CD4-positive, alpha-beta T cell treated with Interleukin-6 at 100 ng/mL for 8 hours (primary cell): ENCODE measurements at regions not wholly inside any gene's neighbourhood (a gene's known extent, or its start where the extent isn't known, plus 50 kb on each side); places are given as distances from the start of the nearest gene placed in this dataset.
A peak's percentile ranks its signal among the peaks of the same experiment; 100 is the strongest.

Experiments
- DNase-seq: peaks from one replicate; pipeline ENCODE4 v3.0.0-alpha.2; 2020; ENCODE audit warnings: mixed read lengths, low spot score

DNA sequence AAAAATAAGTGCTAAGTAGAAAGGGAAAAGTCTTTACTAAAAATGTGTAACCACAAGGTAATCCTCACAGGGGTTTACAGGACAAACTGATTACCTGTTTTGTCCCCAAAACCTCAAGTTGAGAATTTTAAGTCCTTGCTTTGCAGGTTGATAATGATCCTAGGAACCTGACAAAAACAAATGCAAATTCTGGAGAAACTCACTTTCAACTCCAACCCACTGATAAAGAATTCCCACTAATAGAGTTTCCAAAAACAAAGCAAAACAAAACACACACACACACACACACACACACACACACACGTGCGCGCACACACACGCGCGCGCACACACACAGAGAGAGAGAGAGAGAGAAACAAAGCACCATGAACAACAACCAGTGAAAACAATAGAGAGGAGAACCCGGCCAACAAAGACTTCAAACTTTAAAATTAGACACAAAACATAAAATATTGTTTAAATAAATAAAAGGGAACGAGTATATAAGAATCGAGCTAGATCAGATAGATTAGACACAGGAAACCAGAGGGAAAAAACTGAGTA is 187.0 kb upstream of the FOXN3 start:
- DNase-seq = no peak

DNA sequence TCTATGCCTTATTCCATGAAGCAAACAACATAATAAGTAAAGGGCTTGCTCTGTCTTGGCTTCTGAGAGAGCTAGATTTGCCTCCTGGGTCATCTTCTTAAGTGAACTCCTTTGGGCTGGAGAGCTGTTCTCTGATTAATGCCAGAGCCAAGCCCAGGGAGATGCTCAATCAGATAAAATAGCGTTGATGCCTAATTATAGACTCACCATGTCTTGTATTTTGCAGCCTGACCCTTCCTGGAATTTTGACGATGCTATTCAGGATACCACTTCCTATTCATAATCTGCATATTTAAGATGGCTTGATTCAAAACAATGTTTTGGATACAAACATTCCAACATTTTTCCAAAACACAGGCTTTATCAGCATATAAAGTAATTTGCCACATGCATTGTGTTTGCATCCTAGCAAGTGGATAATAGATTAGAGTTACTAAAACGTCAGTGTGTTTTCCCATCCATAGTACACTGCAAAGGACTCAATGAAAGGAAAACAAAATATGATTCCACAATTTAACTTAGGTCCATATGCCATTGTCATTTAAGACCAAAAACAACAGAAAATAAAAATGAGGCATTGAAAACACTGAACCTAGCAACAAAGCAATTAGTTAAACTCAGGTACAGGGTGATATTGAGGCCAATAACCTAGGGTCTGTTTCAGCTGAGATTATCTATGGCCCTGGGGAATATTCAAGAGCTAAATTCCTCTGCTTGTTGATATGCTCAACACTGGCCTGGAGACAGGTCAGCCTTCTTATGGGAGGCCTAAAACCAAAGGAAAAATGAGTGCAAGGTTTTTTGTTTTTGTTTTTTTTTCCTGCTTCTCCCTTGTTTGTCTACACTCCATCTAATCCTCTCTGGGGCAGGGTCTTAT is 184.2 kb upstream of the FOXN3 start:
- DNase-seq = no peak

DNA sequence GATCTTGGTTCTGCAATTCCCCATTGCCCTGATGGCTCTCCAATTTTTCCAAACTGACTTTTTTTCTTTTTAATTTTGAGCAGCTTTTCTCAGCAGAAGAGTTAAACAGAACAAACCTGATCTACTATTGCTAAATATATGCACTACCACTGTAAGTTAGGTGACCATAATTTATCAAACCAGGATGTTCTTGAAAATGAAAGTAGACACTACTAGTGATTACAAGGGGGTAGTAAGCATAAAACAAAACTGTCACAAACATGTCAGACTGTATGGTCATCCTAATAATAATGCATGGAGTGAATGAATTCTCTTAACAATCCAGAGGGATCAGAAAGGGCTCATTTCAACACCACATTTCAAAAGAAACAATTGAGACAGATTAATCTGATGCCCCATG is 183.0 kb upstream of the FOXN3 start:
- no peak for DNase-seq

DNA sequence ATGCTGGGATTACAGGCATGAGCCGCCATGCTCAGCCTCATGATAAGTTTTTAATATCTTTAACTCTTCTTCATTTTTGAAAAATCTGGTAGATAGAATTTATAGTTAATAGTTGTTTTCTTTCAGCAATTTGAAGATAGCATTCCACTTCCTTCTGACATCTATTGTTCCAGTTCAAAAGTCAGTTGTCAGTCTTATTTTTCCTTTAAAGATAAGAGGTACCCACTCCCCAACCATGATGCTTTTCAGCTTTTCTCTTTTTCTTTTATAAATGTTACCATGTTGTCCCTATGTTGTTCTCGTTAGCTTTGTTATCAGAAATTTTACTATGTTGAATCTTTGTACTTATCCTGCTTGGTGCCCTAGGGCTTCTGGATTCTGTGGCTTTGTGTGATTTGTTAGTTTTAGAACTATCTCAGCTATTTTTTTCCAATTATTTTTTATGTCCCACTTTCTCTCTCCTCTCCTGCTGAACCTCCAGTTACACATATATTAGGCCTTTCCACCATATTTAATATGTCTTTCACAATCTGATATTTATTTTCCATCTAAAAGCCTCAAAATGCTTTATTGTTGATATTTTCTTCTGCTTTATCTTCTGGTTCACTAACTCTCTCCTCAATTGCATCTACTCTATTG is 181.6 kb upstream of the FOXN3 start:
- no peak for DNase-seq

DNA sequence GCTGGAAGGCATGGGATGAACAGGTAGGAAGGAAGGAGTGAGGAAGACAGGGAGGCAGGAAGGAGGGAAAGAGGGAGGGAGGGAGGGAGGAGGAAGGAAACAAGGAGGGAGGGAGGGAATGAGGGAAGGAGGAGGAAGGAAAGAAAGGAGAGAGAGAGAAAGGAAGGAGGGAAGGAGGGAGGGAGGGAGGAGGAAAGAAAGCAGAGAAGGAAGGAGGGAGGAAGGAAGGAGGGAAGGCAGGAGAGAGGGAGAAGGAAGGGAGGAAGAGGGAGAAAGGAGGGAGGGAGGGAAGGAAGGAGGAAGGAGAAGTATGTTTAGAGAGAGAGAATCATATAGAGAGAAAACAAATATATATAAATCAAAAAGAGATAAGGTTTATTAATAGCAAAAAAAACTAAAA is 175.9 kb upstream of the FOXN3 start:
- DNase-seq = no peak

DNA sequence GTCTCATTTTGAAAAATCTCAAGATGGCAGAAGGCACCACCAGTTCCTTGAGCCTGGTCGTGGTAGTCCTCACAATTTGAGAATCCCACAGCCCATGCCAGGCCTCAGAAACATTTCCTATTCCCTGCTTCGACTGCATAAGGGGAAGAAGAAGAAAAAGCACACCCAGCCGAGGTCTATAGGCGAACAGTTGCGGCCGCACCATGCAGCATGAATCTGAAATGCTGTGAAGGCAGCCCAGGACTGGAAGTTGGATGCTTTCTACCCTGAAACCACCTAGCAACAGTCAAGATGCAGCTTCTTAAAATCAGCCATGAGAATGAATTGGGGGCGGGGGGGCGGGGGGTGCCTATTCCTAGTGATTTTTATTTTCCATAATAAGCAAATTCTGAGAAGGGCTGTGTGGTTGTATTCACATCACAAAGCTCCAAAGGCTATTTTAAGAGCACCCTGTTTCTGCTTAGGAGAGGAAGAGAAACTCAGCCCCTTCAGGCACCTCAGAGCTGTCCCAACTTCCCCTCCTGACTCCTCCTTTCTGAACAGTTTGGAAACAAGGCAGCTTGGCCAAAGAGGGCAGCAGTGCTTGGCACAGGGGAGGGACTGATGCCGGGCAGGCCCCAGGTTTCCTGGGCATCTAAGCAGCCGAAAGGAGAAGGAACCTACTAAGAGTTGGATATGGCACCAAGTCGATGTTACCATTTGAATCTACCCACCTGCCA is 172.5 kb upstream of the FOXN3 start:
- no peak for DNase-seq

DNA sequence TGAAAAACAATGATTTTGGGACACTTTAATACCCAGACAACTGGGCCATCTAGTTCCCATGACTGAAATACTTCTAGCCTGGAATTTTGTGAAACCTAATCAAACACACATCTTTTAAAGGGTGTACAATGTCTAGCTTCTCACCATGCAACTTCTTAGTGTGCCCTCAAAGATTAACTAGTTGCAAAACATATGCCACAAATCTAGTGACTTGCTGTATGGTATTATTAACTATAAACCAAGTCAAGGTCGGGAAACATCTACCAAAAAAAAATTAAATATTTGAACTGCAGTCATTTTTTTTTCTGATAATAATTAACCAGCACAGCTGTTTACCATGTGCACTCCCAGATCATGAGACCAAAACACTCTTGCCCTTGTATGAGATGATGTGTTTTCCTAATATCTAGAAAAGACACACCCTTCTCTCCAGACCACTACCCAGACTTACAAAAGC is 171.8 kb upstream of the FOXN3 start:
- DNase-seq = no peak

DNA sequence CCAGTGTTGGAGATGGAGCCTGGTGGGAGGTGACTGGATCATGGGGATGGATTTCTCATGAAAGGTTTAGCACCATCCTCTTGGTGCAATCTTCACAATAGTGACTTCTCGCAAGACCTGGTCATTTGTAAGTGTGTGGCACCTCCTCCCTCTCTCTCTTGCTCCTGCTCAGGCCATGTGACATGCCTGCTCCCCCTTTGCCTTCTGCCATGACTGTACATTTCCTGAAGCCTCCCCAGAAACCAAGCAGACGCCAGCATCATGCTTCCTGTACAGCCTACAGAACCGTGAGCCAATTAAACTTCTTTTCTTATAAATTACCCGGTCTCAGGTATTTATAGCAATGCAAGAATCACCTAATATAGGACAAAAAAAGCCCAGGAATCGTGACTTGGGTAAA is 171.0 kb upstream of the FOXN3 start:
- no peak for DNase-seq

DNA sequence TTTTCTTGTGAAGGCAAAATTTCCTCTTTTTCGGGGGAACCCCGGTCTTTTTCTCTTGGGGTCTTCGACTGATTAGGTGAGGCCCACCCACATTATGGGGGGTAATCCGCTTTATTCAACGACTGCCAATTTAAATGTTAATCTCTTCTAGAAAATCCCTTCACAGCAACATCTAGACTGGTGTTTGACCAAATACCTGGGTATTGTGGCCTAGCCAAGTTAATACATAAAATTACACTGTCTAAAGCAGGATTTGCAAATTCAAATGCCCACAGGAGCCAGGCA is 170.0 kb upstream of the FOXN3 start:
- no peak for DNase-seq

DNA sequence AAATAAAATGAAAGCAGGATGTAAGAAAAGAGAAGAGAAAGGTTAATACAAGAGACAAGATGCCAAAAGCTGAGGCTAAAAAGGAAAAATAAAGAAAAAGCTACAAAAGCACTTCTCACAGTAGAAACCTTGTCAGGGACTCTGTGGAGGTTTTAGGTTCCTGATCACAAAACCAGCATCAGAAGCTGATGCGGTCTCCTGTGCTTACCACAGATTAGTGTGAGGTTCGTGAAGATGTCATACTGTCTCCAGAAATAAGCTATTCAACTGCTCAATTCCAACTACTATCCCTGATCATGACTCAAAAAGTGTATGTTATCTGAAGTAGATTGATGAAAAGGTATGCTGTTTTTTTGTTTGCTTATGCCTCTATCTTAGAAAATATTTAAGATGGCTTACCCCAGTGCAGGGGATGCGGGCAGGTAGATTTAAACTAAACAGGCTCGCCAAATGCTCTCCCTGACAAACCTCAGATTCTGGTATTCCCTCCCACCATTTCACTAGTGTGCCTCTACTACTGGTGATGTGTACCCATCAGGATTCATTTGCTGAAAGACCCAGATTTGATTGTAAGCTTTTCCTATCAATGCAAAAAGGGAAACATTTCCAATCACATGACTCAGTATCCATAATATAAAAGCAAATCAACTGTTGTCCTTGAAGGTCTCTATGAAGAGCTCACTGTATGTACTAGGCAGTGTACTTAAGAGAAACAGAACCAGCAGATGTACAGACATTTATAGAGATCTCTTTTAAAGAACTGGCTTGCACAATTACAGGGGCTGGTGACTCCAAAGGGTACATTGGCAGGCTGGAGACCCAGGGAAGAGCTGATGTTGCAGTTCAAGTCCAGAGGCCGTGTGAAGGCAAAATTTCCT is 169.5 kb upstream of the FOXN3 start:
- DNase-seq = peak; percentile 8

DNA sequence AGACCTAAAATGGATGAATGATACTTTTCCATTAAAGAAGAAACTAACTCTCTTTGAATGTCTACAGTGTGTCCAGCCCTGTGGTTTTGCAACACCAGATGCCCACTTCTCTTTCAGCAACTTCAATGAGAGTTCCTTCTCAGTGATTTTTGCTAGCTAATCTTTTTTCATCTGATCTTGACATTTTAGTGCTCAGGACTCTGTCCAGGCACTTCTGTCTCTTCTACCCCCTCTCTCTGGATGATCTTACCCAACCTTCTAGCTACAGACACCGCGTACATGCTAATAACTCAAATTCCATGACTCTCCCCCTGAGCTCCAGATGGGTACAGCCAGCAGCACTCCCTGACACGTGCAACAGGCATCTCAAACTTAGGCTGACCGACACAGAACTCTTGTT is 161.1 kb upstream of the FOXN3 start:
- no peak for DNase-seq

DNA sequence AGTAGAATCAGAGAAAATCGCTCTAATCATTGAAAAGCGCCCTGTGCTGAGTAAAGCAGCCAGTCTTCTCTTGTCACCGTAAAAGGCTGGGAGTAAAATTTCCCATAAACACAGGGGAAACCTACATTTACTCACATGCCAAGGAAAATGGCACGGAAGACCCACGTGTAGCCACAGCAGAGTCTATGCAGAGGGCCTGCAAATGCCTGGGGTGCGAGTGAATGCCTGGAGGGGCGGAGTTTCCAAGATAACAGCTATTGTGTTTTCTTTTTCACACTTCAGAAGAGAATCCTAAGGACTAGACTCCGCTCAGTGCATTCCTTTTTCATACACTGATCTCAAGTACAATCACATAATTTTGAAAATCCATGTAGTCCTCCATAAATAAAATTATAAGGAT is 159.9 kb upstream of the FOXN3 start:
- DNase-seq = no peak

DNA sequence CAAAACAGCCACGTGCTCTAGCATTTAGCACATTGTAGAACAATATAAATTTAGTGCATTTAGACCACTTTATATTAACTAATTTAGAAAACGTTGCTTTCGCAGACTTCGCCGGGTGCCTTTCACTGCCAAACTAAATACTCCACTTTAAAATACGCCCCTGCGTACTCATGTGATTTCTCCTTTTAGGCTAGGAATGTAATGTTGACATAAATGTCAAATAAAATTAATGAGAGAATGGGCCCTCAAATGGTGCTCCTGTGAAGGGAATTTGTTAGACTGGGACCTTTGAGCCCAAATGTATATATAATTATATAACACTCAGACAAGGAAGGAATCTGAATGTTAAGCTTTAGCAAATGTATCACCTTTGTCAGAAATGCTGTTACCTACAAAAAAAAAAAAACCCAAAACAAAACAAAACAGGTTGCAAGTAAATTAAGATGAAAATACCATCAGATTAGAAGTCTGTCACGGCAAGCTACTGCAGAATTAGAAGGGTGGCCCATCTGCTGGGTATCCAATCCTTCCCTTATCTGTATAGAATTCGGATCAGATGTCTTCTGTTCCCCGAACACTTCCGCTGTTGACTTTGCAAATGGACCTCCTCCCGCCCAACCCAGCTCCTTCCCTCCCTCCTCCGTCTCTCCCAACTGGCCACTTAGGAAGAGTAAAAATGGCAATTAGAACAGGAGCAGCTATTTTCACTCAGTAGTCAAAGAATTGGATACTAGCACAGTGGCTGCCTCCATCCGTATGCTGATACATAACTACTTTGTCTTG is 159.3 kb upstream of the FOXN3 start:
- no peak for DNase-seq

DNA sequence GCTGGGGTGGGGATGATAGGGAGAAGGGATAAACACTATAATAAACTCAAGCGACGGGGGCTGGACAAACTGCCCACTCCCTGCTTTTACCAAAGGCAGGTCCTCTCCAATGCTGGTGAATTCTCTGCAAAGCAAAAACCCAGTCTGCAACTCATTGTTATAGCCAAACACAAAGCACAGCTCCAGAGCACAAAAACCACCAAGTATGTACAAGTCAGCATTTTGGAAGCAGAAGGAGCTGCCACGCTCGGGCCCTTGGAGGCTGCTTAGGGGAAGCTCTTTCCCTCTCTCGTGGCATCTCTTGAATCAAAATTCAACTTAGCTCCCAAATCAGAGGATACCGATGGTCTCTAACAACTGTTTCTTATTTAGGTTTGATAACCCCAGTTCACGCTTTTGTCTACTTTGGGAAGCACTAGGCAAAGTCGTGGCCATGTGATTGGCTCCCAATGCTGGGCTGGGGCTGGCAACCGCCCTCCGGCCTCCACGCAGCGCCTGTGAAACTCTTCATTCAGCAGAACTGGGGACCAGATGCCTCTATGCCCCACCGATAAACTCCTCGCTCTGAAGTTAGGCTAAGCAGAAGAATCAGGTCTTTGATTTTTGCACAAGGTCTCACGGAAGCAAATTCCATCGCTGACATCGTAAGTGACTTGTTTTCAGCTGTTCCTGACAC is 158.5 kb upstream of the FOXN3 start:
- DNase-seq = no peak

DNA sequence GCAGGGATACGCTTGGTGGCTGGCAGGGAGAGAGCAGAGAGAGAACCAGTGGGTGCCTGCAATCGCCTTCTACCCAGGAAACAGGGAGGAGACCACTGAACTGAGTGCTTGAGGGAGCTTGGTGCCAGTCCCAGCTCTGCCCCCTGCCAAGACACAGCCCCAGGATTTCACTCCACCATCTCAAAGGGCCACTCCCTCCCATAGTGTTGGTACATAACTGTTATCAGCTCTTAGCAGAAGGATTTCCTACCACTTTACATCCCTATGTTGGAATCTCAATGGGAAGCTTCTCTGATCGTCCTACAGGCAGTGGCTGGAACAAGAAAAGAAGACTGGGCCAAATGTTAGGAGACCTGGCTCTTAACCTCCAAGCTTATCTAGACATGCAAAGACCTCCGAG is 157.4 kb upstream of the FOXN3 start:
- DNase-seq = no peak

DNA sequence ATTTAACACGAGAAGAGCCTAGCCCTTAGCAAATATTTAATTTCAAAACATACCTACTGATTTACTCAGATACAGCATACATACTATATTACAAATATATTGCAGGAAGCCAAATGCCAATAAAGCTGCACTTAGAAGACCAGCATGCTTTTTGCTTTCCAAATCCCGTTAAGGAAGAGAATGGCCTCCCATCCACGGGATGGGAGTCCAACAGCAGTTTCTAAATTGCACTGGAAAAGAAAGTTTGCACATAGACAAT is 156.3 kb upstream of the FOXN3 start:
- no peak for DNase-seq

DNA sequence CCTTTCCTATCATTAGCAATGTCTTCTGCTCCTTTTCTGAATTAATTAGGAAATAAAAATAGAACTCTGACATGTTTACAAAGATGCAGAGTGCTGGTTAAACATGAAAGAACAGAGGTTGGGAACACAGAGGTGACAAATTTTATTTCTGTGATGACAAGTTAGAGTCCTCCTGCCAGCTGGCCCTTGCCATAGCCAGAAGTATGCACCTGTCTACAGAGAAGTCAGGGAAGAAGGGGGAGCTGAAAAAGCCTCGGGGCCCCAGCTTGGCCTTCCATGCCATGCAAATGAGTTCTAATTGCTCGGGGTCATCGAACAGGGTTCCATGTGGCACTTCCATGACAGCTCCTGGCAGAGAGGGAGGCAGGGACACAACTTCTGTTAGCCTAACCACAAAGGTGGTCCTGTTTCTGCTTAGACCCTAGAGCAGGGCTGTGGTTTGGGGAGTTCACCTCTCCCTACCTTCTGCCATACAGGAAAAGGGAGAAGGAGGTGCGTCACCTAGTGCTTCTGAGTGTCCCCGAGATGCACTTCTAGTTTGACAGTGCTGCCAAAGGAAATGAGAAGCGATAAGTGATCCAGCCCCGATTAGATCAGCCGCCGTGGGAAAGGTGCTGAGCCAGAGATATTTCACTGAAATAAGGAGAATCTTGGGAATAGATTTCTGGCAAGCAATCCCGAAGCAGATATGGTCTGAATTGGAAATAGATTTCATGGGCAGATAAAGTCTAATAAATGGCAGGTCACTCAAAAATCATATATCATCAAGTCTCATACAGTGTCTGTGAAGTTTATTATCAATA is 155.8 kb upstream of the FOXN3 start:
- no peak for DNase-seq

DNA sequence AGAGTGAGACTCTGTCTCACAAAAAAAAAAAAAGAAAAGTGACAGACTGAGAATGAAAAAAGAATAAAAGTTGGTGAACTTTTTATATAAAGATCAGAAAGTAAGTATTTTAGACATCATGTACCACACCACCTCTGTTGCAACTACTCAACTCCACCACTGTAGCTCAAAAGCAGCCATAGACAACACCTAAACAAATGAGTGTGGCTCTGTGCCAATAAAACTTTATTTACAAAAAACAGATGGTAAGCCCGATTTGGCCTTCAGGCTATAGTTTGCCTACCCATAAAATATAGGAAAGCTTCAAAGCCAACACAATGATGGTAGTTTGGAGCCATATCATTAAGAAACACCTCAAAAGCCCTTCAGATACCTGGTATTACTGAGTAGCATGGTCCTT is 154.5 kb upstream of the FOXN3 start:
- DNase-seq = no peak

DNA sequence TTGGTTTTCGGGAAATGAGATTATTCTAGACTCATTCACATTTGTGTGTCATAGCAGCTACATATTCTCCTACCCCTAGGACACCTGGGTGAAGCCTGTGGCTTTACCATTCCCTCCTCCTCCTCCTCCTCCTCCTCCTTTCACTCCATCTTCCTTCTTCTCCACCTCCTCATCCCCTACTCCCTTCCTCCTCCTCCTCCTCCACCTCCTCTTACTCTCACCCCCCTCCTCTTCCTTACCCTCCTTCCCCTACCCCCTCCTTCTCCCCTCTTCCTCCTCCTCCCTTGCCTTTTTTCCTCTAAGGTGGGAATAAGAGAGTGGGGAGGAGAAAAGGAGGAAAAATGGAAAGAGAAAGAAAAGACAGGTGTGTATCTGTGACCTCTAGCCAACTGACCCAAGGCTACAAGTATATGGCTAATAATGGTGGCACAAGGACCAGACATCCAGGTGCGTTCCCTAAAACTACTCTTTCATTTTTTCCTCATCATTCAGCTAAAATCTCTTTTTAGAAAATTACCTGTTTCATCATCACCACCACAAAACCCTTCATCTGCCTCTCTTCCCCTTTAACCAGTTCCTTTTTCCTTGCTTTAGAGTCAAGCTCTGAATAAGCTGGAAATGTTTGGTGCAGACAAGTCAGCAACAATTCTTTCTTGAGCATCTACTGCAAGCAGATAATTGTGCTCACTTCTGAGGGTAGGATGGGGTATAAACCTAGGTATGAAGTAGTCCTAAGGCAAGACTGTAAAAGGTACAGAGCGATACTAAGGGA is 149.8 kb upstream of the FOXN3 start:
- no peak for DNase-seq
